ENCODE measurements at regions not wholly inside any gene's neighbourhood (a gene's known extent, or its start where the extent isn't known, plus 50 kb on each side); places are given as distances from the start of the nearest gene placed in this dataset.

GRCh38 chr20:58077282-58077681 is 151.2 kb downstream of the ANKRD60 start:
- no peak for TF ChIP-seq CTCF (conservative IDR thresholded peaks at IDR 0.05; ENCODE audit: low read depth, low read length)
- TF ChIP-seq EZH2phosphoT487 (IDR thresholded peaks at IDR 0.05; ENCODE audit: borderline replicate concordance, low read length): no peak
